ENCODE measurements at regions not wholly inside any gene's neighbourhood (a gene's known extent, or its start where the extent isn't known, plus 50 kb on each side); places are given as distances from the start of the nearest gene placed in this dataset.

GRCh38 chr15:54772663-54773062 lies 424.1 kb downstream of the RSL24D1 start:
- TF ChIP-seq EP300 (IDR thresholded peaks at IDR 0.05; ENCODE audit: low read depth in 2 of 2, low read length in 2 of 2), result no peak
- TF ChIP-seq EP300 (CRISPR knock-in tag; IDR thresholded peaks at IDR 0.05; ENCODE audit: borderline replicate concordance), result no peak
- no peak for TF ChIP-seq ZNF441 (CRISPR knock-in tag; IDR thresholded peaks at IDR 0.05; ENCODE audit: borderline replicate concordance)
- TF ChIP-seq TOE1 (CRISPR knock-in tag; IDR thresholded peaks at IDR 0.05), result no peak
- no peak for TF ChIP-seq REST (IDR thresholded peaks at IDR 0.05; ENCODE audit: borderline replicate concordance in 1 of 2, low read depth in 1 of 2, low read length in 2 of 2)
- no peak for TF ChIP-seq RAD51 (IDR thresholded peaks at IDR 0.05; ENCODE audit: borderline replicate concordance)
- TF ChIP-seq ZKSCAN8 (CRISPR knock-in tag; IDR thresholded peaks at IDR 0.05; ENCODE audit: borderline replicate concordance), result no peak
- TF ChIP-seq POLR2A (IDR thresholded peaks at IDR 0.05; ENCODE audit: insufficient read depth in 1 of 2, low read depth in 2 of 2, low read length in 2 of 2), result no peak
- TF ChIP-seq NFIC (IDR thresholded peaks at IDR 0.05; ENCODE audit: low read length), result no peak
- no peak for TF ChIP-seq USF2 (IDR thresholded peaks at IDR 0.05; ENCODE audit: low read depth, low read length)
- no peak for TF ChIP-seq USF2 (CRISPR knock-in tag; IDR thresholded peaks at IDR 0.05; ENCODE audit: borderline replicate concordance)
- TF ChIP-seq JUNB (CRISPR knock-in tag; IDR thresholded peaks at IDR 0.05; ENCODE audit: borderline replicate concordance), result no peak
- TF ChIP-seq CBFB (CRISPR knock-in tag; IDR thresholded peaks at IDR 0.05), result no peak

Data from HepG2 (cell line).